ENCODE measurements at regions not wholly inside any gene's neighbourhood (a gene's known extent, or its start where the extent isn't known, plus 50 kb on each side); places are given as distances from the start of the nearest gene placed in this dataset.

- DNase-seq, result no peak
- TF ChIP-seq CTCF (IDR thresholded peaks at IDR 0.05), result peak; percentile 34; the same call in 1 of the 2 replicates
- no peaks in the 10 kb centered on the region for H3K36me3 Mint-ChIP-seq (ENCODE audit: low read depth)
- H3K4me3 Mint-ChIP-seq, result no peak overlapping the region
- H3K27ac Mint-ChIP-seq, result no peak overlapping the region
- H3K4me1 Mint-ChIP-seq (ENCODE audit: low read depth), result peaks cover 6% of the 10 kb centered on the region
- no peaks in the 10 kb centered on the region for H3K27me3 Mint-ChIP-seq (ENCODE audit: insufficient read depth)
- H3K9me3 Mint-ChIP-seq, result no peaks in the 10 kb centered on the region
Observed at GRCh38 chr4:129220254-129220653, 124.3 kb downstream of the C4orf33 start.

- Mint-ChIP-seq H3K27ac (no peak overlapping the region), H3K4me1 (ENCODE audit: low read depth) (peaks cover 2% of the 10 kb centered on the region), H3K9me3 (no peaks in the 10 kb centered on the region), H3K27me3 (ENCODE audit: insufficient read depth) (no peaks in the 10 kb centered on the region), H3K4me3 (no peak overlapping the region), H3K36me3 (ENCODE audit: low read depth) (no peaks in the 10 kb centered on the region)
- no peak for DNase-seq
- no peak for TF ChIP-seq CTCF (IDR thresholded peaks at IDR 0.05)
Observed at GRCh38 chr4:129223945-129224344, 128.0 kb downstream of the C4orf33 start.

DNA sequence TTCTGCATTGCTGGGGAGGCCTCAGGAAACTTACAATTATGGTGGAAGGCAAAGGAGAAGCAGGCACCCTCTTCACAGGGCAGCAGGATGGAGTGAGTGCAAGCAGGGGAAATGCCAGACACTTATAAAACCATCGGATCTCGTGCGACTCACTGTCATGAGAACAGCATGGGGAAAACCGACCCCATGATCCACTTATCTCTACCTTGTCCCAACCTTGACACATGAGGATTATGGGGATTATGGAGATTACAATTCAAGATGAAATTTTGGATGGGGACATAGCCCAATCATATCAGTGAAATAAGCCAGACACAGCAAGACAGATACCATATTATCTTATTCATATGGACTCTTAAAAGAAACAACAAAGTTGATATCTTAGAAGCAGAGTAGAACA is 134.9 kb downstream of the C4orf33 start:
- no peak for DNase-seq
- Mint-ChIP-seq H3K9me3 (no peaks in the 10 kb centered on the region), H3K4me1 (ENCODE audit: low read depth) (no peaks in the 10 kb centered on the region), H3K27me3 (ENCODE audit: insufficient read depth) (peaks cover 2% of the 10 kb centered on the region; the same call in 1 of the 2 replicates), H3K4me3 (no peak overlapping the region), H3K27ac (no peak overlapping the region), H3K36me3 (ENCODE audit: low read depth) (no peaks in the 10 kb centered on the region)
- TF ChIP-seq CTCF (IDR thresholded peaks at IDR 0.05), result no peak

DNA sequence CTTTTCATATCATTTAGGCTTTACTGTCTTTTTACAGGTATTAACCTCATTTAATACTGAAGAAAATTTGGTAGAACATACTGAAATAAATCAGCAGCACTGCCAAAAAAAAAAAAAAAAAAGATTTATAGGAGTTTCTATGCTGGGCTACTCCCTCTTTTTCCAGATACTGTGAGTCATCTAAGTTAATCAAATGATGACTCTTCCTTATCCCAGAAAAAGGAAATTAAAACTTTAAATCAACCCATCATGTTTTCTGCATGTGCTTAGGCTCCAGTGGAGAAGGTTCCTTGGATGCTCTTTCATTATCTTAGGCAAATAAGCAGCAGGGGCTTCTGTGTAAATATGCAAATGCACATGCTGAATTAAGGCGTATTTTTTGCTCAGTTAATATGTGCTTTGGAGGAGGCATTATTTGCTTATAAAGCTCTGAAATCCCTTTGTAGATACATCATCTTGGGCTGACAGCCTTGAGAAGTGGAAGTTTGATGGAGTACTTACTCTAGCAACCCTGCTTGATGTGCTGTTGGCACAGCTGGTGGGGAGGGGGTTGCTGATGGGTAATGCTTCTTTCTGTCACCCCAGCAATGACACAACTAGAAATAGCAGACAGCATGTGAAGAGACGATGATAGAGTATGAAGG is 136.1 kb downstream of the C4orf33 start:
- no peak overlapping the region for H3K4me3 Mint-ChIP-seq
- H3K27me3 Mint-ChIP-seq (ENCODE audit: insufficient read depth), result peaks cover 2% of the 10 kb centered on the region; the same call in 1 of the 2 replicates
- TF ChIP-seq CTCF (IDR thresholded peaks at IDR 0.05), result no peak
- H3K4me1 Mint-ChIP-seq (ENCODE audit: low read depth), result no peaks in the 10 kb centered on the region
- H3K36me3 Mint-ChIP-seq (ENCODE audit: low read depth), result no peaks in the 10 kb centered on the region
- no peak overlapping the region for H3K27ac Mint-ChIP-seq
- no peaks in the 10 kb centered on the region for H3K9me3 Mint-ChIP-seq
- DNase-seq, result no peak

GRCh38 chr4:129232589-129233337 is 136.8 kb downstream of the C4orf33 start:
- no peak overlapping the region for H3K27ac Mint-ChIP-seq
- no peak for DNase-seq
- no peaks in the 10 kb centered on the region for H3K9me3 Mint-ChIP-seq
- H3K36me3 Mint-ChIP-seq (ENCODE audit: low read depth), result no peaks in the 10 kb centered on the region
- peaks cover 2% of the 10 kb centered on the region; the same call in 1 of the 2 replicates for H3K27me3 Mint-ChIP-seq (ENCODE audit: insufficient read depth)
- H3K4me3 Mint-ChIP-seq, result no peak overlapping the region
- TF ChIP-seq CTCF (IDR thresholded peaks at IDR 0.05), result no peak
- H3K4me1 Mint-ChIP-seq (ENCODE audit: low read depth), result no peaks in the 10 kb centered on the region
